GM23338 (cell line): ENCODE measurements at regions not wholly inside any gene's neighbourhood (a gene's known extent, or its start where the extent isn't known, plus 50 kb on each side); places are given as distances from the start of the nearest gene placed in this dataset.

Source experiments
- ATAC-seq: fragments of 200-7000 bp; cut with Tn5 transposase; 3 replicates; pipeline ENCODE4 v1.9.1; 2020
- DNase-seq: peaks from one replicate; pipeline ENCODE4 v3.0.0-alpha.2; 2015; ENCODE audit warnings: low spot score
- H2AFZ ChIP-seq: fragments of 200-600 bp; sonication (generic); 2 replicates; pipeline ENCODE4 v1.8.0; 2016; ENCODE audit warnings: antibody characterized with exemption, mild to moderate bottlenecking, moderate library complexity
- H3F3A ChIP-seq: fragments of 200-600 bp; sonication (generic); replicated peaks from 2 replicates; pipeline ENCODE4 v1.8.0; 2017; ENCODE audit warnings: antibody characterized with exemption, mixed run types, low read depth
- H3K27ac ChIP-seq: fragments of 200-600 bp; sonication (generic); 2 replicates; pipeline ENCODE4 v1.6.1; 2016; ENCODE audit warnings: low read depth
- H3K27me3 ChIP-seq: fragments of 200-600 bp; sonication (generic); 2 replicates; pipeline ENCODE4 v1.8.0; 2016; ENCODE audit warnings: mild to moderate bottlenecking, mixed run types, moderate library complexity; ENCODE audit not compliant: insufficient read depth
- H3K36me3 ChIP-seq: fragments of 200-600 bp; sonication (generic); 2 replicates; pipeline ENCODE4 v1.8.0; 2016; ENCODE audit warnings: mild to moderate bottlenecking; ENCODE audit not compliant: insufficient read depth
- H3K4me1 ChIP-seq: fragments of 200-600 bp; sonication (generic); 2 replicates; pipeline ENCODE4 v1.8.0; 2016; ENCODE audit warnings: mild to moderate bottlenecking, moderate library complexity; ENCODE audit not compliant: insufficient read depth
- H3K4me2 ChIP-seq: fragments of 200-600 bp; sonication (generic); 2 replicates; pipeline ENCODE4 v1.7.1; 2017; ENCODE audit warnings: mixed run types
- H3K4me3 ChIP-seq: fragments of 200-600 bp; sonication (generic); 2 replicates; pipeline ENCODE4 v1.6.1; 2016; ENCODE audit warnings: mixed run types
- H3K79me2 ChIP-seq: fragments of 200-600 bp; sonication (generic); replicated peaks from 2 replicates; pipeline ENCODE4 v1.8.0; 2017; ENCODE audit warnings: mild to moderate bottlenecking; ENCODE audit not compliant: insufficient read depth
- H3K9me2 ChIP-seq: fragments of 200-600 bp; sonication (generic); 2 replicates; pipeline ENCODE4 v1.8.0; 2017; ENCODE audit not compliant: insufficient read depth
- H4K20me1 ChIP-seq: fragments of 200-600 bp; sonication (generic); replicated peaks from 2 replicates; pipeline ENCODE4 v1.8.0; 2017; ENCODE audit warnings: mild to moderate bottlenecking; ENCODE audit not compliant: insufficient read depth
- H3K27ac Mint-ChIP-seq: 2 replicates; pipeline ENCODE4 v1.8.0; 2020; ENCODE audit warnings: inconsistent platforms, mild to moderate bottlenecking, moderate library complexity, mixed read lengths
- H3K27me3 Mint-ChIP-seq: 3 replicates; pipeline ENCODE4 v1.8.0; 2022; ENCODE audit warnings: low read depth, mild to moderate bottlenecking, moderate library complexity, mixed read lengths, inconsistent platforms; ENCODE audit not compliant: insufficient read depth, poor library complexity
- H3K36me3 Mint-ChIP-seq: 3 replicates; pipeline ENCODE4 v1.8.0; 2021; ENCODE audit warnings: low read depth, mild to moderate bottlenecking, inconsistent platforms, moderate library complexity, mixed read lengths
- H3K4me1 Mint-ChIP-seq: 3 replicates; pipeline ENCODE4 v1.8.0; 2020; ENCODE audit warnings: mild to moderate bottlenecking, inconsistent platforms, mixed read lengths
- H3K4me3 Mint-ChIP-seq: 3 replicates; pipeline ENCODE4 v1.8.0; 2021; ENCODE audit warnings: moderate library complexity, mild to moderate bottlenecking, inconsistent platforms, mixed read lengths
- H3K9me3 Mint-ChIP-seq: 3 replicates; pipeline ENCODE4 v1.8.0; 2020; ENCODE audit warnings: moderate library complexity, mild to moderate bottlenecking, inconsistent platforms, mixed read lengths
- CREB1 ChIP-seq: fragments of 250-450 bp; sonication (Bioruptor Pico); IDR thresholded peaks from 2 replicates; pipeline ENCODE4 v1.5.0; 2020; ENCODE audit warnings: low read depth, mild to moderate bottlenecking, moderate library complexity
- CTCF ChIP-seq, 2 experiments: fragments of 200-600 bp in 1 of 2; sonication (generic) in 1 of 2; conservative IDR thresholded peaks; 2 replicates each; pipeline versions ENCODE4 v1.5.1 to v1.6.1; 2016 to 2017; ENCODE audit warnings: antibody characterized with exemption in 2 of 2, low read depth in 2 of 2, mild to moderate bottlenecking in 2 of 2, moderate library complexity in 1 of 2
- ETS1 ChIP-seq: IDR thresholded peaks from 2 replicates; pipeline ENCODE4 v1.6.1; 2016; ENCODE audit warnings: antibody characterized with exemption
- EZH2 ChIP-seq: fragments of 200-600 bp; sonication (generic); IDR thresholded peaks from one replicate; pipeline ENCODE4 v1.8.0; 2017; ENCODE audit warnings: antibody characterized with exemption, mild to moderate bottlenecking, low read depth; ENCODE audit not compliant: unreplicated experiment
- EZH2phosphoT487 ChIP-seq: fragments of 200-600 bp; sonication (generic); IDR thresholded peaks from one replicate; pipeline ENCODE4 v1.8.1; 2018; ENCODE audit warnings: antibody characterized with exemption; ENCODE audit not compliant: unreplicated experiment
- JUNB ChIP-seq: IDR thresholded peaks from one replicate; pipeline ENCODE4 v1.6.1; 2016; ENCODE audit warnings: antibody characterized with exemption; ENCODE audit not compliant: unreplicated experiment
- NANOG ChIP-seq: IDR thresholded peaks from 2 replicates; pipeline ENCODE4 v1.6.1; 2016; ENCODE audit warnings: antibody characterized with exemption, borderline replicate concordance
- POLR2AphosphoS5 ChIP-seq: IDR thresholded peaks from 2 replicates; pipeline ENCODE4 v1.6.1; 2016; ENCODE audit warnings: antibody characterized with exemption, low read depth
- STAT1 ChIP-seq: IDR thresholded peaks from one replicate; pipeline ENCODE4 v1.6.1; 2016; ENCODE audit warnings: antibody characterized with exemption; ENCODE audit not compliant: unreplicated experiment
- ZNF114 ChIP-seq: fragments of 250-450 bp; sonication (Bioruptor Pico); IDR thresholded peaks from 2 replicates; pipeline ENCODE4 v1.5.0; 2020; ENCODE audit warnings: mild to moderate bottlenecking, moderate library complexity
- ZNF331 ChIP-seq: fragments of 250-450 bp; sonication (Bioruptor Pico); IDR thresholded peaks from 2 replicates; pipeline ENCODE4 v1.5.0; 2020; ENCODE audit warnings: low read depth, mild to moderate bottlenecking, moderate library complexity
- ZNF462 ChIP-seq: fragments of 250-450 bp; sonication (Bioruptor Pico); IDR thresholded peaks from 2 replicates; pipeline ENCODE4 v1.5.0; 2020; ENCODE audit warnings: mild to moderate bottlenecking, moderate library complexity
- TF ChIP-seq, protein P1 (sequence below): IDR thresholded peaks from one replicate; pipeline ENCODE4 v1.6.1; 2018; ENCODE audit warnings: antibody characterized with exemption; ENCODE audit not compliant: unreplicated experiment

DNA sequence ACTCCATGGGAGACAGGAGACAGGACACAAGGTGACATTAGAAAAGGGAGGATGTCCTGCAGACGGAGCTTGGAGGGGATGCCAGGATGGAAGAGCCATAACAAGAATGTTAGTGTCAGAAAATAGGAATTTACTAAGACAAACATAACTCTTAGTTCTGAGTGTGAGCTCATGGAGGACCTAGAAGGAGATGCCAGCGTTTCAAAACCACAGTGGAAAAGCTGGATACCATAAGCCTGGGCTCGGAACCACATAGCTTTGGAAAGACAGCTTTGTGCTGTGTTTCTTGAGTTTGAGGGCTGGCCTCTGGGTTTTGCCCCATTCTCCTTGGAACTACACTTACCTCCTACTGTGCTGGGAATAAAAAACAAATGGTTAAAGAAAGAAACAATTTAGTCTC is 128.4 kb downstream of the S1PR1 start:
- H4K20me1 ChIP-seq, result no peaks in the 10 kb centered on the region
- no peak for TF ChIP-seq CTCF (conservative IDR thresholded peaks at IDR 0.05; ENCODE audit: low read depth in 2 of 2)
- TF ChIP-seq, protein P1, sequence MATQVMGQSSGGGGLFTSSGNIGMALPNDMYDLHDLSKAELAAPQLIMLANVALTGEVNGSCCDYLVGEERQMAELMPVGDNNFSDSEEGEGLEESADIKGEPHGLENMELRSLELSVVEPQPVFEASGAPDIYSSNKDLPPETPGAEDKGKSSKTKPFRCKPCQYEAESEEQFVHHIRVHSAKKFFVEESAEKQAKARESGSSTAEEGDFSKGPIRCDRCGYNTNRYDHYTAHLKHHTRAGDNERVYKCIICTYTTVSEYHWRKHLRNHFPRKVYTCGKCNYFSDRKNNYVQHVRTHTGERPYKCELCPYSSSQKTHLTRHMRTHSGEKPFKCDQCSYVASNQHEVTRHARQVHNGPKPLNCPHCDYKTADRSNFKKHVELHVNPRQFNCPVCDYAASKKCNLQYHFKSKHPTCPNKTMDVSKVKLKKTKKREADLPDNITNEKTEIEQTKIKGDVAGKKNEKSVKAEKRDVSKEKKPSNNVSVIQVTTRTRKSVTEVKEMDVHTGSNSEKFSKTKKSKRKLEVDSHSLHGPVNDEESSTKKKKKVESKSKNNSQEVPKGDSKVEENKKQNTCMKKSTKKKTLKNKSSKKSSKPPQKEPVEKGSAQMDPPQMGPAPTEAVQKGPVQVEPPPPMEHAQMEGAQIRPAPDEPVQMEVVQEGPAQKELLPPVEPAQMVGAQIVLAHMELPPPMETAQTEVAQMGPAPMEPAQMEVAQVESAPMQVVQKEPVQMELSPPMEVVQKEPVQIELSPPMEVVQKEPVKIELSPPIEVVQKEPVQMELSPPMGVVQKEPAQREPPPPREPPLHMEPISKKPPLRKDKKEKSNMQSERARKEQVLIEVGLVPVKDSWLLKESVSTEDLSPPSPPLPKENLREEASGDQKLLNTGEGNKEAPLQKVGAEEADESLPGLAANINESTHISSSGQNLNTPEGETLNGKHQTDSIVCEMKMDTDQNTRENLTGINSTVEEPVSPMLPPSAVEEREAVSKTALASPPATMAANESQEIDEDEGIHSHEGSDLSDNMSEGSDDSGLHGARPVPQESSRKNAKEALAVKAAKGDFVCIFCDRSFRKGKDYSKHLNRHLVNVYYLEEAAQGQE, result no peak
- TF ChIP-seq ETS1, result no peak
- no peak for TF ChIP-seq NANOG
- TF ChIP-seq ZNF462 (CRISPR knock-in tag), result no peak
- TF ChIP-seq EZH2, result no peak
- no peak for TF ChIP-seq CREB1 (CRISPR knock-in tag)
- TF ChIP-seq JUNB, result no peak
- no peak for TF ChIP-seq STAT1
- TF ChIP-seq ZNF114 (CRISPR knock-in tag), result no peak
- TF ChIP-seq ZNF331 (CRISPR knock-in tag), result no peak
- TF ChIP-seq POLR2AphosphoS5, result no peak
- no peak for TF ChIP-seq EZH2phosphoT487
- Mint-ChIP-seq H3K4me1 (peaks cover 5% of the 10 kb centered on the region; the same call in 2 of the 3 replicates), H3K27ac (no peak overlapping the region; the same call in 1 of the 2 replicates), H3K9me3 (no peaks in the 10 kb centered on the region; the same call in 2 of the 3 replicates), H3K27me3 (no peaks in the 10 kb centered on the region), H3K36me3 (no peaks in the 10 kb centered on the region; the same call in 2 of the 3 replicates), H3K4me3 (no peak overlapping the region)
- no peaks in the 10 kb centered on the region for H3K4me1 ChIP-seq
- ATAC-seq, result no peak
- no peak overlapping the region for H3K4me2 ChIP-seq
- no peak overlapping the region for H3K27ac ChIP-seq
- no peaks in the 10 kb centered on the region for H3K27me3 ChIP-seq
- H3K9me2 ChIP-seq, result peaks cover 15% of the 10 kb centered on the region; the same call in 1 of the 2 replicates
- no peaks in the 10 kb centered on the region for H3K79me2 ChIP-seq
- H2AFZ ChIP-seq, result peak overlapping the region; percentile 47; the same call in 1 of the 2 replicates
- H3K36me3 ChIP-seq, result no peaks in the 10 kb centered on the region
- no peak for DNase-seq
- H3F3A ChIP-seq, result no peaks in the 10 kb centered on the region
- H3K4me3 ChIP-seq, result no peak overlapping the region
